VCaP (cell line): ENCODE measurements at regions not wholly inside any gene's neighbourhood (a gene's known extent, or its start where the extent isn't known, plus 50 kb on each side); places are given as distances from the start of the nearest gene placed in this dataset.

Experiments used
- H3K27ac ChIP-seq: fragments of 450-650 bp; 2 replicates; pipeline ENCODE4 v1.5.1; 2017
- TF ChIP-seq, protein P1 (sequence below): fragments of 450-650 bp; conservative IDR thresholded peaks from 2 replicates; pipeline ENCODE4 v1.5.1; 2017; ENCODE audit warnings: mild to moderate bottlenecking, moderate library complexity

- H3K27ac ChIP-seq, result no peak overlapping the region
- TF ChIP-seq, protein P1, sequence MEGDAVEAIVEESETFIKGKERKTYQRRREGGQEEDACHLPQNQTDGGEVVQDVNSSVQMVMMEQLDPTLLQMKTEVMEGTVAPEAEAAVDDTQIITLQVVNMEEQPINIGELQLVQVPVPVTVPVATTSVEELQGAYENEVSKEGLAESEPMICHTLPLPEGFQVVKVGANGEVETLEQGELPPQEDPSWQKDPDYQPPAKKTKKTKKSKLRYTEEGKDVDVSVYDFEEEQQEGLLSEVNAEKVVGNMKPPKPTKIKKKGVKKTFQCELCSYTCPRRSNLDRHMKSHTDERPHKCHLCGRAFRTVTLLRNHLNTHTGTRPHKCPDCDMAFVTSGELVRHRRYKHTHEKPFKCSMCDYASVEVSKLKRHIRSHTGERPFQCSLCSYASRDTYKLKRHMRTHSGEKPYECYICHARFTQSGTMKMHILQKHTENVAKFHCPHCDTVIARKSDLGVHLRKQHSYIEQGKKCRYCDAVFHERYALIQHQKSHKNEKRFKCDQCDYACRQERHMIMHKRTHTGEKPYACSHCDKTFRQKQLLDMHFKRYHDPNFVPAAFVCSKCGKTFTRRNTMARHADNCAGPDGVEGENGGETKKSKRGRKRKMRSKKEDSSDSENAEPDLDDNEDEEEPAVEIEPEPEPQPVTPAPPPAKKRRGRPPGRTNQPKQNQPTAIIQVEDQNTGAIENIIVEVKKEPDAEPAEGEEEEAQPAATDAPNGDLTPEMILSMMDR, result no peak
Observed at GRCh38 chr6:104630955-104631354, 228.8 kb downstream of the HACE1 start.

GRCh38 chr6:104630522-104630921, 229.2 kb downstream of the HACE1 start:
- H3K27ac ChIP-seq, result no peak overlapping the region
- TF ChIP-seq, protein P1, result no peak

- TF ChIP-seq, protein P1, result no peak
- H3K27ac ChIP-seq, result no peak overlapping the region
Observed at GRCh38 chr6:104629826-104630225, 229.9 kb downstream of the HACE1 start.

DNA sequence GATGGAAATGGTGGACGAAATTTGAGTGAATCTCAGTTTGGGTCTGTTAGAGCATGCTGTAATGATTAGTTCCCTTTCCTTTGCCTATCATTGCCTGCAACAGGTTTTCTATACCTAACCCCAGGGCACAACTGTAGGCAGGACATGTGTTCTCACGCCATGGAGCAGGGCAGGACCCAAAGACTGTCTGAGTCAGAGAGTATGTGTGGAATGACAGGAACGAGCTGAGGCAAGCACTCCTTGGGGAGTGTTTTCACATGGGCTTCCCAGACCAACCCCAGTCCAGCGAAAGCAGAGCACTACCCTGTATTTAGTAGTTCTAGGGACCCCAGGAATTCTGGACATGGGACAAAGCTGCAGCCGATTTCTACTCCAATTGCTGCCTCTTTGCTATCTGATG, 234.2 kb downstream of the HACE1 start:
- TF ChIP-seq, protein P1, result no peak
- no peak overlapping the region for H3K27ac ChIP-seq

GRCh38 chr6:104623052-104623690, 236.5 kb downstream of the HACE1 start:
- TF ChIP-seq, protein P1, result peak; percentile 5; the same call in 1 of the 2 replicates

GRCh38 chr6:104621396-104621795, 238.3 kb downstream of the HACE1 start:
- no peak overlapping the region for H3K27ac ChIP-seq
- TF ChIP-seq, protein P1, result no peak

More at GRCh38 chr6:104623052-104623690, 236.5 kb downstream of the HACE1 start:
- 0 out of 2 replicates have a peak overlapping the region, but pooled peaks have one; percentile 24 for H3K27ac ChIP-seq

DNA sequence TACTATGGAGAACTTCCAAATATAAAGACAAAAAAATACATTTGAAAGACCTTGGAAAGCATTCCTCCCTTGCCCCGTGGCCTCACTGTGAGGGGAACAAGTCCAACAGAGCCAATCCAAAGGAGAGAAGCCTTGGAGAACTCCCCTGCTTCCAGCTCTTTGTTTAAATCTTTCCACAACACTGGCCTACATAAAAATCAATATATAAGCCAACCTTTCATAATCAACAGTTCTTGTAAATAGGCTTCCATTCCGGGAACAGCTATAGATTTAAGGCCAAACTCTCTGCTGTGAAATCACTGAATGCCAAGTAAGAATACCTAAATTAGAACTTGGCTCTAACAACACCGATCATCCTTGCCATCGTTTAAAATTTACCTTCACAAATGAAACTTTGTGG, 242.1 kb downstream of the HACE1 start:
- TF ChIP-seq, protein P1, result no peak
- H3K27ac ChIP-seq, result no peak overlapping the region
